SK-N-SH (cell line): ENCODE measurements at regions not wholly inside any gene's neighbourhood (a gene's known extent, or its start where the extent isn't known, plus 50 kb on each side); places are given as distances from the start of the nearest gene placed in this dataset.
A peak's percentile ranks its signal among the peaks of the same experiment; 100 is the strongest.

ENCODE experiments used
- CTCF ChIA-PET: fragments of 300-600, 350-600 bp; formaldehyde crosslinking; extraction: SDS; loops from one replicate; lab custom pipeline; 2021; lab: Yijun Ruan, JAX
- POLR2A ChIA-PET: fragments of 350-600 bp; sonication (Branson Sonifier 250); formaldehyde crosslinking; extraction: SDS; loops from one replicate; lab custom pipeline; 2020; ENCODE audit warnings: antibody characterized with exemption, inconsistent platforms; lab: Yijun Ruan, JAX
- DNase-seq: peaks from one replicate; pipeline ENCODE4 v3.0.0; 2012
- H2AFZ ChIP-seq: fragments of 200-600 bp; sonication (generic); 2 replicates; pipeline ENCODE4 v1.8.1; 2016; ENCODE audit warnings: antibody characterized with exemption, mild to moderate bottlenecking, low read depth
- H3F3A ChIP-seq: fragments of 200-600 bp; sonication (generic); replicated peaks from 2 replicates; pipeline ENCODE3; 2016; ENCODE audit warnings: antibody characterized with exemption, mild to moderate bottlenecking; ENCODE audit not compliant: insufficient read depth
- H3K27ac ChIP-seq, 2 experiments: fragments of 200-500 bp in 1 of 2; fragments of 200-600 bp in 1 of 2; sonication (Bioruptor generic) in 1 of 2; sonication (generic), shearing (Covaris generic) in 1 of 2; 2 replicates each; pipeline versions ENCODE4 v1.5.1 to v1.6.1; 2014 to 2016; ENCODE audit warnings: low read depth in 2 of 2, inconsistent platforms in 1 of 2, low read length in 1 of 2, mild to moderate bottlenecking in 1 of 2, mixed read lengths in 1 of 2
- H3K27me3 ChIP-seq: fragments of 200-600 bp; sonication (generic), shearing (Covaris generic); 2 replicates; pipeline ENCODE4 v1.6.1; 2016; ENCODE audit warnings: mixed run types; ENCODE audit not compliant: insufficient read depth
- H3K36me3 ChIP-seq, 2 experiments: fragments of 200-500 bp in 1 of 2; fragments of 200-600 bp in 1 of 2; sonication (Bioruptor generic) in 1 of 2; sonication (generic) in 1 of 2; replicated peaks in 1 of 2; 2 replicates each; pipeline versions ENCODE3 to v1.5.1; 2014 to 2016; ENCODE audit warnings: low read length in 1 of 2, mild to moderate bottlenecking in 1 of 2; ENCODE audit not compliant: insufficient read depth in 2 of 2, control insufficient read depth in 1 of 2
- H3K4me1 ChIP-seq, 2 experiments: fragments of 200-500 bp in 1 of 2; fragments of 200-600 bp in 1 of 2; sonication (Bioruptor generic) in 1 of 2; sonication (generic), shearing (Covaris generic) in 1 of 2; 2 replicates each; pipeline versions ENCODE4 v1.5.1 to v1.6.1; 2014 to 2016; ENCODE audit warnings: low read depth in 1 of 2, low read length in 1 of 2, mixed run types in 1 of 2; ENCODE audit not compliant: insufficient read depth in 2 of 2, control insufficient read depth in 1 of 2
- H3K4me2 ChIP-seq: fragments of 200-600 bp; sonication (generic), shearing (Covaris generic); 2 replicates; pipeline ENCODE4 v1.6.1; 2017; ENCODE audit warnings: mixed run types
- H3K4me3 ChIP-seq, 2 experiments: fragments of 200-500 bp in 1 of 2; fragments of 200-600 bp in 1 of 2; sonication (Bioruptor generic) in 1 of 2; sonication (generic), shearing (Covaris generic) in 1 of 2; 2 replicates each; pipeline versions ENCODE4 v1.5.1 to v1.8.1; 2014 to 2016; ENCODE audit warnings: low read depth in 2 of 2, inconsistent platforms in 1 of 2, low read length in 1 of 2, mild to moderate bottlenecking in 1 of 2, mixed read lengths in 1 of 2, moderate library complexity in 1 of 2
- H3K79me2 ChIP-seq: fragments of 200-600 bp; sonication (generic); 2 replicates; pipeline ENCODE4 v1.8.1; 2017; ENCODE audit warnings: mild to moderate bottlenecking; ENCODE audit not compliant: insufficient read depth
- H3K9ac ChIP-seq: fragments of 200-600 bp; sonication (generic); 2 replicates; pipeline ENCODE4 v1.6.1; 2017; ENCODE audit warnings: mixed run types
- H3K9me2 ChIP-seq: fragments of 200-600 bp; sonication (generic); 2 replicates; pipeline ENCODE4 v1.6.1; 2017; ENCODE audit warnings: mixed run types
- H3K9me3 ChIP-seq: fragments of 200-600 bp; sonication (generic); 2 replicates; pipeline ENCODE4 v1.6.1; 2017; ENCODE audit warnings: mixed run types, mild to moderate bottlenecking, moderate library complexity
- H4K20me1 ChIP-seq: fragments of 200-600 bp; sonication (generic); 2 replicates; pipeline ENCODE4 v1.6.1; 2017; ENCODE audit warnings: mild to moderate bottlenecking, mixed run types; ENCODE audit not compliant: insufficient read depth
- EZH2phosphoT487 ChIP-seq: fragments of 200-600 bp; sonication (generic); IDR thresholded peaks from 2 replicates; pipeline ENCODE4 v1.6.1; 2017; ENCODE audit warnings: low read depth, mixed run types, mild to moderate bottlenecking, antibody characterized with exemption, moderate library complexity, borderline replicate concordance
- FOSL2 ChIP-seq: IDR thresholded peaks from 2 replicates; pipeline ENCODE4 v1.4.0; 2012; ENCODE audit warnings: low read depth, mild to moderate bottlenecking, moderate library complexity, borderline replicate concordance
- GATA2 ChIP-seq: sonication (generic); formaldehyde crosslinking; IDR thresholded peaks from 2 replicates; pipeline ENCODE4 v1.5.0; 2020; ENCODE audit warnings: mild to moderate bottlenecking, missing genetic modification reagents
- IRF3 ChIP-seq: fragments of 150-350 bp; IDR thresholded peaks from 2 replicates; pipeline ENCODE4 v1.6.1; 2016; ENCODE audit warnings: mild to moderate bottlenecking, low read depth, low read length
- JUND ChIP-seq: IDR thresholded peaks from 2 replicates; pipeline ENCODE4 v1.4.0; 2012
- MXI1 ChIP-seq: IDR thresholded peaks from 2 replicates; pipeline ENCODE4 v1.6.1; 2012; ENCODE audit warnings: mild to moderate bottlenecking, low read depth, low read length, improper control_type of control experiment
- NFIC ChIP-seq: IDR thresholded peaks from 2 replicates; pipeline ENCODE4 v1.4.0; 2012; ENCODE audit warnings: borderline replicate concordance
- NRF1 ChIP-seq: IDR thresholded peaks from 2 replicates; pipeline ENCODE4 v1.6.1; 2012; ENCODE audit warnings: low read depth, mild to moderate bottlenecking, low read length
- PBX3 ChIP-seq: IDR thresholded peaks from 2 replicates; pipeline ENCODE4; 2012
- POLR2AphosphoS5 ChIP-seq: IDR thresholded peaks from 2 replicates; pipeline ENCODE4 v1.6.1; 2012; ENCODE audit warnings: low read depth, low read length
- RFX5 ChIP-seq: IDR thresholded peaks from 2 replicates; pipeline ENCODE4 v1.6.1; 2012; ENCODE audit warnings: mild to moderate bottlenecking, improper control_type of control experiment, low read length
- SMC3 ChIP-seq: IDR thresholded peaks from 2 replicates; pipeline ENCODE4 v1.6.1; 2012; ENCODE audit warnings: low read depth, low read length, improper control_type of control experiment
- TAF1 ChIP-seq: IDR thresholded peaks from 2 replicates; pipeline ENCODE4 v1.6.1; 2012; ENCODE audit warnings: low read depth, mild to moderate bottlenecking, low read length, moderate library complexity, borderline replicate concordance
- TCF12 ChIP-seq: IDR thresholded peaks from 2 replicates; pipeline ENCODE4 v1.4.0; 2012
- YY1 ChIP-seq: IDR thresholded peaks from 2 replicates; pipeline ENCODE4 v1.4.0; 2012; ENCODE audit warnings: low read depth, mild to moderate bottlenecking
- ZBTB33 ChIP-seq: IDR thresholded peaks from 2 replicates; pipeline ENCODE4 v1.4.0; 2012; ENCODE audit warnings: low read depth, borderline replicate concordance
- WGBS: methylation state at CpG from one replicate; pipeline ENCODE4 v1.1.6; 2017; ENCODE audit warnings: low lambda C conversion rate; 5-methylcytosine and 5-hydroxymethylcytosine counted together

- Histone ChIP-seq H3K27ac (no peak overlapping the region), H3F3A (no peaks in the 10 kb centered on the region), H3K27me3 (no peaks in the 10 kb centered on the region), H3K4me3 (no peak overlapping the region), H2AFZ (no peak overlapping the region), H3K79me2 (no peaks in the 10 kb centered on the region), H3K9ac (no peak overlapping the region), H4K20me1 (no peaks in the 10 kb centered on the region), H3K36me3 (no peaks in the 10 kb centered on the region), H3K4me2 (no peak overlapping the region), H3K4me1 (peaks cover 0 to 3% of the 10 kb centered on the region in 2 experiments; a peak in 2 of 4 replicates), H3K9me2 (0 out of 2 replicates have a peak, but pooled peaks cover 3% of the 10 kb centered on the region), H3K9me3 (no peaks in the 10 kb centered on the region)
- 61% methylated on average over 3 of the region's 3 CpGs for WGBS
- TF ChIP-seq YY1: no peak
- TF ChIP-seq NRF1: no peak
- ChIA-PET CTCF (interaction anchor here (0.9 to 1.3 kb wide), 2 partner anchors 48 to 206 kb away, joined by 3 read pairs; no protein-coding TSS in a partner anchor), POLR2A (no interaction called here)
- DNase-seq: no peak
These were observed 202.8 kb upstream of the IGFBP3 start for GRCh38 chr7:46123756-46124343.

GRCh38 chr7:46115410-46115809 lies 194.3 kb upstream of the IGFBP3 start:
- no peak overlapping the region for H3K27ac ChIP-seq
- H3K79me2 ChIP-seq: no peaks in the 10 kb centered on the region

GRCh38 chr7:46109437-46109836 lies 188.4 kb upstream of the IGFBP3 start:
- 73% methylated on average over 4 of the region's 4 CpGs for WGBS
- H3F3A ChIP-seq: no peaks in the 10 kb centered on the region
- H3K9me2 ChIP-seq: no peaks in the 10 kb centered on the region
- H3K4me1 ChIP-seq: peaks cover 0 to 13% of the 10 kb centered on the region in 2 experiments; a peak in 2 of 4 replicates
- H3K9ac ChIP-seq: no peak overlapping the region
- POLR2A ChIA-PET: no interaction called here
- CTCF ChIA-PET: no interaction called here
- H3K27me3 ChIP-seq: no peaks in the 10 kb centered on the region
- H4K20me1 ChIP-seq: no peaks in the 10 kb centered on the region
- DNase-seq: no peak
- H3K4me2 ChIP-seq: no peak overlapping the region
- H3K27ac ChIP-seq: no peak overlapping the region
- H3K36me3 ChIP-seq: peaks cover 0 to 4% of the 10 kb centered on the region in 2 experiments
- H3K79me2 ChIP-seq: no peaks in the 10 kb centered on the region
- H3K9me3 ChIP-seq: peaks cover 8% of the 10 kb centered on the region; the same call in 1 of the 2 replicates
- no peak overlapping the region for H3K4me3 ChIP-seq
- H2AFZ ChIP-seq: no peak overlapping the region
- TF ChIP-seq MXI1 (no peak), POLR2AphosphoS5 (no peak), RFX5 (no peak), EZH2phosphoT487 (no peak), SMC3 (no peak), TAF1 (no peak), IRF3 (no peak), NRF1 (no peak), TCF12 (no peak), ZBTB33 (no peak)

More at GRCh38 chr7:46115410-46115809, 194.3 kb upstream of the IGFBP3 start:
- ChIA-PET CTCF (no interaction called here), POLR2A (no interaction called here)
- TF ChIP-seq GATA2 (CRISPR knock-in tag) (no peak), TCF12 (peak; percentile 27; the same call in 1 of the 2 replicates), FOSL2 (peak; percentile 43; the same call in 1 of the 2 replicates), NFIC (no peak), PBX3 (peak; percentile 10; the same call in 1 of the 2 replicates), JUND (0 out of 2 replicates have a peak, but pooled peaks have one; percentile 23), SMC3 (no peak)
- Histone ChIP-seq H3K9me2 (no peaks in the 10 kb centered on the region), H3K4me1 (no peaks in the 10 kb centered on the region), H3F3A (no peaks in the 10 kb centered on the region), H3K27me3 (no peaks in the 10 kb centered on the region), H2AFZ (no peak overlapping the region), H3K4me3 (no peak overlapping the region), H3K4me2 (no peak overlapping the region), H3K9me3 (no peaks in the 10 kb centered on the region), H3K36me3 (no peaks in the 10 kb centered on the region), H4K20me1 (no peaks in the 10 kb centered on the region), H3K9ac (no peak overlapping the region)
- 63% methylated on average over 3 of the region's 3 CpGs for WGBS
- DNase-seq: no peak
